ENCODE measurements at regions not wholly inside any gene's neighbourhood (a gene's known extent, or its start where the extent isn't known, plus 50 kb on each side); places are given as distances from the start of the nearest gene placed in this dataset.
"Not testable (repeated sequence)": the region's sequence is repeated elsewhere in the genome, so short reads cannot be mapped to it uniquely, and the experiment has no call there.

DNA sequence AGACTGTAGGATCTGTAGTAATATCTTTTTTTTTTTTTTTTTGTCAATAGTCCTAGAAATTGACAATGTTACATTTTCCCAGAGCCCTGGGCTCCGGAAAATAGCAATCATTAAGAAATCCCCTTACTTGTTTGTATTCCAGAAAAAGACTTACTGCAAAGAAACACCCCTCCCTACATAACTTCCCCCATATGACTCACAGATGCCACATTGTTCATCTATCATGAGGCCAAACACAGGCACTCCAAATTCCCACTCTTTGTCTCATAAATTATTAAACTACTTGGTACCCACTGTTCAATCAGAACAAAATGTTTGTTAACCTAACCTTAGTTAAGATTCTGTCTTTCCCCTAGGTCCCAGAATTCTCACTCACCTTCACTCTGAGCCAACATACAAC is 53.5 kb downstream of the TEX51 start:
- no peak overlapping the region for H3K9ac ChIP-seq (ENCODE audit: low read length in 5 of 5)
- peaks cover 0 to 8% (median 2%) of the 10 kb centered on the region in 5 donors for H3K9me3 ChIP-seq (ENCODE audit: control insufficient read depth in 5 of 5, low read length in 5 of 5)
- no peaks in the 10 kb centered on the region for H3K36me3 ChIP-seq (ENCODE audit: control insufficient read depth in 5 of 5, insufficient read depth in 5 of 5, low read length in 5 of 5)
- H3K27me3 ChIP-seq (ENCODE audit: control insufficient read depth in 5 of 5, insufficient read depth in 4 of 5, low read length in 5 of 5) = peaks cover 0 to 5% (median 2%) of the 10 kb centered on the region in 5 donors
- no peak overlapping the region for H3K27ac ChIP-seq (ENCODE audit: low read depth, low read length)
- no peaks in the 10 kb centered on the region for H3K4me1 ChIP-seq (ENCODE audit: control insufficient read depth in 5 of 5, insufficient read depth in 5 of 5, low read length in 5 of 5)
- no peak overlapping the region for H3K4me3 ChIP-seq (ENCODE audit: low read depth in 1 of 5, low read length in 5 of 5)

DNA sequence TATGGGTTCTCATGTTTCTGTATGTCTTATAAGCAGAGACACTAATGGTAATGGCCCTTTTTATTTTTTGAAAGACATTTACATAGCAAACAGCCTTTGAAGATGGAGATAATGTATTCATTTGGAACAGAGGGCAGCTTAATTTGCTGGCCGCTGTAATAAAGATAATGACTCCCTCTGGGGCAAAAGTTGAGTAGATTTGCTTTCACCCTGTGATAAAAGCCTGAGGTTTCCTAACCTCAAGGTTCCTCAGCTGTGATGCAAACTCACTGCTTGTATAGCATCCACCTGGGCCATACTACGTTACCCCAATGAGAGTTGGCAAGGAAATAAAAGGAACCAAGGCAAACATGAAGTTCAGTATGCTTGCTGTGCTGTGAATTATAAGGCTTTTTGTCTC is 54.8 kb downstream of the TEX51 start:
- H3K9me3 ChIP-seq (ENCODE audit: control insufficient read depth in 5 of 5, low read length in 5 of 5) = peaks cover 0 to 8% (median 2%) of the 10 kb centered on the region in 5 donors
- H3K4me1 ChIP-seq (ENCODE audit: control insufficient read depth in 5 of 5, insufficient read depth in 5 of 5, low read length in 5 of 5) = no peaks in the 10 kb centered on the region
- H3K9ac ChIP-seq (ENCODE audit: low read length in 5 of 5) = no peak overlapping the region
- H3K27me3 ChIP-seq (ENCODE audit: control insufficient read depth in 5 of 5, insufficient read depth in 4 of 5, low read length in 5 of 5) = peaks cover 0 to 5% (median 2%) of the 10 kb centered on the region in 5 donors
- H3K4me3 ChIP-seq (ENCODE audit: low read depth in 1 of 5, low read length in 5 of 5) = no peak overlapping the region
- no peaks in the 10 kb centered on the region for H3K36me3 ChIP-seq (ENCODE audit: control insufficient read depth in 5 of 5, insufficient read depth in 5 of 5, low read length in 5 of 5)
- H3K27ac ChIP-seq (ENCODE audit: low read depth, low read length) = no peak overlapping the region

DNA sequence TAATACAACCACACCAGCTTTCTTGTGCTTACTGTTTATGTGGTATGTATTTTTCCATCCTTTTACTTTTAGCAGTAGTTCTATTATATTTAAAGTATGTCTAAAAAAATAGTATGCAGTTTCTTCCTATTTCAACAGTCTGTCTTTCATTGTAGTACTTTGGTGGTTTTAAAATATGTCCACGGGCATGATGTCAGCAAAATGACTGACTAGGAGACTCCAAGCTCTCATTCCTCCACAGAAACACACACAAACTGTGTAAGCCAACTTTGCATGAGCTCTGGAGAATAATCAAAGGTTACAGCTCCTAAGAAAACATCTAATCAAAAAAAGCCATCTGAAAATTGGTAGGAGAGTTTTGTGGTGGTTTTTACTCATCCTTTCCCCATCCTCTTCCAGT is 56.1 kb downstream of the TEX51 start:
- H3K9ac ChIP-seq (ENCODE audit: low read length in 5 of 5) = no peak overlapping the region
- H3K27me3 ChIP-seq (ENCODE audit: control insufficient read depth in 5 of 5, insufficient read depth in 4 of 5, low read length in 5 of 5) = peaks cover 0 to 5% (median 2%) of the 10 kb centered on the region in 5 donors
- no peaks in the 10 kb centered on the region for H3K36me3 ChIP-seq (ENCODE audit: control insufficient read depth in 5 of 5, insufficient read depth in 5 of 5, low read length in 5 of 5)
- H3K9me3 ChIP-seq (ENCODE audit: control insufficient read depth in 5 of 5, low read length in 5 of 5) = peaks cover 0 to 8% (median 2%) of the 10 kb centered on the region in 5 donors
- no peaks in the 10 kb centered on the region for H3K4me1 ChIP-seq (ENCODE audit: control insufficient read depth in 5 of 5, insufficient read depth in 5 of 5, low read length in 5 of 5)
- H3K27ac ChIP-seq (ENCODE audit: low read depth, low read length) = no peak overlapping the region
- H3K4me3 ChIP-seq (ENCODE audit: low read depth in 1 of 5, low read length in 5 of 5) = no peak overlapping the region

DNA sequence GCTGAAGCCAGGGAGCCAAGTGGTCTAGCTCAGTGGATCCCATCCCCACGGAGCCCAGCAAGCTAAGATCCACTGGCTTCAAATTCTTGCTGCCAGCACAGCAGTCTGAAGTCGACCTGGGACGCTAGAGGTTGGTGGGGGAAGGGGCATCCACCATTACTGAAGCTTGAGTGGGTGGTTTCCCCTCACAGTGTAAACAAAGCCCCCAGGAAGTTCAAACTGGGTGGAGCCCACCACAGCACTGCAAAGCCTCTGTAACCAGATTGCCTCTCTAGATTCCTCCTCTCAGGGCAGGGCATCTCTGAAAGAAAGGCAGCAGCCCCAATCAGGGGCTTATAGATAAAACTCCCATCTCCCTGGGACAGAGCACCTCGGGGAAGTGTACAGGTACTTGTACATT is 58.1 kb downstream of the TEX51 start:
- not testable (repeated sequence) for H3K27ac ChIP-seq (ENCODE audit: low read depth, low read length); H3K9me3 ChIP-seq (ENCODE audit: control insufficient read depth in 5 of 5, low read length in 5 of 5); H3K4me3 ChIP-seq (ENCODE audit: low read depth in 1 of 5, low read length in 5 of 5); H3K4me1 ChIP-seq (ENCODE audit: control insufficient read depth in 5 of 5, insufficient read depth in 5 of 5, low read length in 5 of 5); H3K9ac ChIP-seq (ENCODE audit: low read length in 5 of 5); H3K27me3 ChIP-seq (ENCODE audit: control insufficient read depth in 5 of 5, insufficient read depth in 4 of 5, low read length in 5 of 5); H3K36me3 ChIP-seq (ENCODE audit: control insufficient read depth in 5 of 5, insufficient read depth in 5 of 5, low read length in 5 of 5)

DNA sequence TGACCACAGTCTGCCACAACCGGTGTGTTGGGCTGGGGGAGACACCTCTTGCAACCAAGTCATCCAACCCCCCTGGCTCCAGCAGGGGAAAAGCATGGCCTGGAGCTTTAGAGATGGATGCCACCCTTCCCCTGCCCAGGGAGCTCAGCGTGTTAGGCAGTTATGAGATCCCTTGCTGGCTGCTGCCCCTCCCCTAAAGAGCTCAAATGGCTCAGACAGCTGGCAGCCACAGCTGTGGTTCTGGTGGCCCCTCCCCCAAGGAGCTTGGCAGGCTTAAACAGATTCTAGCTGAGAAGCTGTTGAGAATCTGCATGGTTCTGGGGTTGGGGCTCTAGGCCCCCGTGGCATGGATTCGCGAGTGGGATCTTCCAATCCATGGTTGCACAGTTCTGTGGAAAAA is 64.7 kb downstream of the TEX51 start:
- Histone ChIP-seq H3K4me1 (ENCODE audit: control insufficient read depth in 5 of 5, insufficient read depth in 5 of 5, low read length in 5 of 5) (no peaks in the 10 kb centered on the region), H3K9ac (ENCODE audit: low read length in 5 of 5) (no peak overlapping the region)

DNA sequence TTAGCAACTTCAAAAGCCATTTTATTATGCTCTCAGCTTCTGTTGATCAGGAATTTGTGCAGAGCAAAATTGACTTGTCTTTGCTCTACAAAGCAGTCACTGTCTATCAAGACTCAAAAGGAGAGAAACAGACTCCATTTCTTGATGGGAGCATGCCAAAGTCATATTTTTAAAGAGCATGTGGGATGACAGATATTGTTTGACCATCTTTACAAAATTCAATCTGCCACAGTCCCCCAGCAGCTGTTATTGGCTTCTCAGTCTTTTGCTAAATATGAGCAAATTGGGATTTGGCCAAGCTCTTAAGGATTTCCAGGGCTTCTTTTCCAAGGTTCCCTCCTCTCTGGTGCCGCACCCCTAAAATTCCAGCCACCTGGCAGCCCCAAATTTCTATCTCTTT is 67.9 kb downstream of the TEX51 start:
- Histone ChIP-seq H3K27ac (ENCODE audit: low read depth, low read length) (no peak overlapping the region), H3K27me3 (ENCODE audit: control insufficient read depth in 5 of 5, insufficient read depth in 4 of 5, low read length in 5 of 5) (peaks cover 0 to 14% (median 2%) of the 10 kb centered on the region in 5 donors), H3K4me1 (ENCODE audit: control insufficient read depth in 5 of 5, insufficient read depth in 5 of 5, low read length in 5 of 5) (peaks cover 0 to 5% (median under 1%) of the 10 kb centered on the region in 5 donors), H3K9ac (ENCODE audit: low read length in 5 of 5) (no peak overlapping the region), H3K4me3 (ENCODE audit: low read depth in 1 of 5, low read length in 5 of 5) (no peak overlapping the region), H3K36me3 (ENCODE audit: control insufficient read depth in 5 of 5, insufficient read depth in 5 of 5, low read length in 5 of 5) (no peaks in the 10 kb centered on the region), H3K9me3 (ENCODE audit: control insufficient read depth in 5 of 5, low read length in 5 of 5) (no peaks in the 10 kb centered on the region)

More for the DNA sequence above, 64.7 kb downstream of the TEX51 start:
- Histone ChIP-seq H3K36me3 (ENCODE audit: control insufficient read depth in 5 of 5, insufficient read depth in 5 of 5, low read length in 5 of 5) (no peaks in the 10 kb centered on the region), H3K27me3 (ENCODE audit: control insufficient read depth in 5 of 5, insufficient read depth in 4 of 5, low read length in 5 of 5) (peaks cover 0 to 2% (median 0%) of the 10 kb centered on the region in 5 donors), H3K4me3 (ENCODE audit: low read depth in 1 of 5, low read length in 5 of 5) (no peak overlapping the region), H3K9me3 (ENCODE audit: control insufficient read depth in 5 of 5, low read length in 5 of 5) (no peaks in the 10 kb centered on the region), H3K27ac (ENCODE audit: low read depth, low read length) (no peak overlapping the region)

DNA sequence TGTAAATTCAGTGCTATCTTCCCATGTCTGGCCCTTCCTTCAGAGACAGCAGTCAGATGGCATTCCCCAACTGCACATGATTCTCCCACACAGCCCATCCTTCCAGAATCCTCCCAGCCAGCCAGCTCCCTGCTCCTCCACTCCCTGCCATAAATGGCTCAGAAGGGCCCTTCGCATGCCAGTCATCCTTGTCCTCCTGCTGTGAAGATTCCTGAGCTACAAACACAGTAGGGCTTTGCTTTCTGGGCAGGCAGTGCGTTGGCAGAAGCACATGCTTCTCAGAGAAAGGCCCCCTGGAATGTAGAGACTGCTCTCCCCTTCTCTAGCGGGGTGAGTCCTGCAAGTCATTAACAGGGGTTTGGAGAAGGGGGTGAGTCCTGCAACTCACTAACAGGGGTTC is 71.9 kb downstream of the TEX51 start:
- Histone ChIP-seq H3K4me1 (ENCODE audit: control insufficient read depth in 5 of 5, insufficient read depth in 5 of 5, low read length in 5 of 5) (peaks cover 0 to 14% (median 10%) of the 10 kb centered on the region in 5 donors), H3K4me3 (ENCODE audit: low read depth in 1 of 5, low read length in 5 of 5) (no peak overlapping the region), H3K27me3 (ENCODE audit: control insufficient read depth in 5 of 5, insufficient read depth in 4 of 5, low read length in 5 of 5) (peaks cover 0 to 14% (median 7%) of the 10 kb centered on the region in 5 donors), H3K36me3 (ENCODE audit: control insufficient read depth in 5 of 5, insufficient read depth in 5 of 5, low read length in 5 of 5) (no peaks in the 10 kb centered on the region), H3K9me3 (ENCODE audit: control insufficient read depth in 5 of 5, low read length in 5 of 5) (no peaks in the 10 kb centered on the region), H3K27ac (ENCODE audit: low read depth, low read length) (no peak overlapping the region), H3K9ac (ENCODE audit: low read length in 5 of 5) (no peak overlapping the region)

DNA sequence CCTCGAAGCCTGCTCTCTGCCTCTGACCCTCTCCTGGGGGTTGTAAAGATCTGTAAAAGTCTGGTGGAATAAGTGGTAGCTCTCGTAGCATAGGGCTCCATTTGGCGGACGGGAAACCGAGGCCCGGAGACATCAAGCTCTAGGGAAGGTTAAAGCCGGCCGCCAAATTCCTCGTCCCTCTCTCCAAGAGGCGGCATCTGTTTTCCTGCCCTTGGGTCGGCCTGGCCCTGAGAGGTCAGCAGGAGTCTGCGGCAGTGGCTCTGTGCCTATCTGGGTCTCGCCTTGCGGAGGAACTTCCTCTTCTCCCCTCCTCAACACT is 72.4 kb downstream of the TEX51 start:
- H3K9me3 ChIP-seq (ENCODE audit: control insufficient read depth in 5 of 5, low read length in 5 of 5) = no peaks in the 10 kb centered on the region
- peaks cover 0 to 14% (median 7%) of the 10 kb centered on the region in 5 donors for H3K27me3 ChIP-seq (ENCODE audit: control insufficient read depth in 5 of 5, insufficient read depth in 4 of 5, low read length in 5 of 5)
- H3K4me3 ChIP-seq (ENCODE audit: low read depth in 1 of 5, low read length in 5 of 5) = no peak overlapping the region
- no peaks in the 10 kb centered on the region for H3K36me3 ChIP-seq (ENCODE audit: control insufficient read depth in 5 of 5, insufficient read depth in 5 of 5, low read length in 5 of 5)
- peaks cover 0 to 14% (median 10%) of the 10 kb centered on the region in 5 donors for H3K4me1 ChIP-seq (ENCODE audit: control insufficient read depth in 5 of 5, insufficient read depth in 5 of 5, low read length in 5 of 5)
- no peak overlapping the region for H3K27ac ChIP-seq (ENCODE audit: low read depth, low read length)
- H3K9ac ChIP-seq (ENCODE audit: low read length in 5 of 5) = no peak overlapping the region

DNA sequence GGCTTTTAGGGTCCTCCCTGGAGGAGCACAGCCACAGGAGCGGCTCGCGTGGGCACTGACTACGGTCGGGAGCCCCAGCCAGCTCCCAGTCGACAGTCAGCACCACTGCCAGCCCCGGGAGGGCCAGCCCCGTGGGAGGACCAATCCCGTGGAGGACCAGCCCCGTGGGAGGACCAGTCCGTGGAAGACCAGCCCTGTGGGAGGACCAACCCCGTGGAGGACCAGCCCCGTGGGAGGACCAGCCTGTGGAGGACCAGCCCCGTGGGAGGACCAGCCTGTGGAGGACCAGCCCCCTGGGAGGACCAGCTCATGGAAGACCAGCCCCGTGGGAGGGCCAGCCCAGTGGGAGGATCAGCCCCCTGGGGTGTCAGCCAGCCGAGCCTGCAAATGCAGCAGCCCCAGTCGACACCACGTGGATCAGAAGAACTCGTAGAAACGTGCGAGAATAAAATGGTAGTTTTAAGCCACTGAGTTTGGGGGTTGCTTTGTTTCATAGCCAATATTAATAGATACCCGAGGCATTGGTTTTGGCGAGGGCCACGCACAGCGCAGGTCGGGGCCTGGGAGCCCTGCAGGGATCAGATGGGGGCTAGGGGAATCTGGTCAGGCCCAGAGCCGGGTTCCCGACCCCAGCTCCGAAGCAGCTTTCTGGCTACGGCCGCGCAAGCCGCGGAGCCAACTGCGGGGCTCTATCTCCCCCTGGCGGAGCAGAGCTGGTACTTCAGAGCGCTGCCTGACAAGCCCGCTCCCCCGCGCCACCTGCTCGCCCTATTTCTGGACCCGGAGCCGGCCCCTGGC is 73.0 kb downstream of the TEX51 start:
- no peak overlapping the region for H3K27ac ChIP-seq (ENCODE audit: low read depth, low read length)
- H3K4me1 ChIP-seq (ENCODE audit: control insufficient read depth in 5 of 5, insufficient read depth in 5 of 5, low read length in 5 of 5) = peaks cover 0 to 14% (median 10%) of the 10 kb centered on the region in 5 donors
- peaks cover 0 to 14% (median 7%) of the 10 kb centered on the region in 5 donors for H3K27me3 ChIP-seq (ENCODE audit: control insufficient read depth in 5 of 5, insufficient read depth in 4 of 5, low read length in 5 of 5)
- no peaks in the 10 kb centered on the region for H3K36me3 ChIP-seq (ENCODE audit: control insufficient read depth in 5 of 5, insufficient read depth in 5 of 5, low read length in 5 of 5)
- H3K9ac ChIP-seq (ENCODE audit: low read length in 5 of 5) = peak overlapping the region in 4 of 5 donors; percentile 44 to 77 (median 51)
- peak overlapping the region in 4 of 5 donors; percentile 51 to 63 (median 58) for H3K4me3 ChIP-seq (ENCODE audit: low read depth in 1 of 5, low read length in 5 of 5)
- H3K9me3 ChIP-seq (ENCODE audit: control insufficient read depth in 5 of 5, low read length in 5 of 5) = no peaks in the 10 kb centered on the region

DNA sequence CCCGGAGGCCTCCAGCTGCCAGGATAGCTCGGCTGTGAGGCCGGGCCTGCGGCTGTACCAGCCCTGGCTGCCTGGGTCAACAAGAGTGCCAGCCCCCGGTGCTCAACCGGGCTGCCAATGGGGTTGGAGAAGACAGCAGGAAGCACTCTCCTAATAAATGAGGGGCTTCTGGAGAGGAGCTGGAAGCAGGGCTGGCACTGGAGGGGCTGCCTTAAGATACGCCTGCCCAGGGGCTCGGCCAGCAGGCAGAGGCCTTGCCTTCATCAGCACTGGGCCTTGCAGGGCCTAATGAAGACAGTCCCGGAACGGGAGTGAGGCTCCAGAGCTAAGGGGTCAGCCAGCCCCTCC is 73.6 kb downstream of the TEX51 start:
- peaks cover 0 to 14% (median 7%) of the 10 kb centered on the region in 5 donors for H3K27me3 ChIP-seq (ENCODE audit: control insufficient read depth in 5 of 5, insufficient read depth in 4 of 5, low read length in 5 of 5)
- H3K27ac ChIP-seq (ENCODE audit: low read depth, low read length) = no peak overlapping the region
- H3K36me3 ChIP-seq (ENCODE audit: control insufficient read depth in 5 of 5, insufficient read depth in 5 of 5, low read length in 5 of 5) = no peaks in the 10 kb centered on the region
- peaks cover 0 to 14% (median 10%) of the 10 kb centered on the region in 5 donors for H3K4me1 ChIP-seq (ENCODE audit: control insufficient read depth in 5 of 5, insufficient read depth in 5 of 5, low read length in 5 of 5)
- H3K4me3 ChIP-seq (ENCODE audit: low read depth in 1 of 5, low read length in 5 of 5) = peak overlapping the region in 2 of 5 donors; percentile 51 to 63
- H3K9ac ChIP-seq (ENCODE audit: low read length in 5 of 5) = no peak overlapping the region
- no peaks in the 10 kb centered on the region for H3K9me3 ChIP-seq (ENCODE audit: control insufficient read depth in 5 of 5, low read length in 5 of 5)
